Astrocyte (in vitro differentiated cells and primary cell): ENCODE measurements at regions not wholly inside any gene's neighbourhood (a gene's known extent, or its start where the extent isn't known, plus 50 kb on each side); places are given as distances from the start of the nearest gene placed in this dataset.
A peak's percentile ranks its signal among the peaks of the same experiment; 100 is the strongest.

Source experiments
- DNase-seq: peaks from one replicate; pipeline ENCODE4 v3.0.0-alpha.2; 2010; ENCODE audit warnings: low read depth
- FAIRE-seq: peaks from 2 replicates; lab custom pipeline; 2011; peaks lifted over from hg19 to GRCh38; lab: Jason Lieb, UNC
- H2AFZ ChIP-seq: 2 replicates; pipeline ENCODE4 v1.6.0; 2012; ENCODE audit warnings: low read depth, low read length, inconsistent platforms
- H3K27ac ChIP-seq: 2 replicates; pipeline ENCODE4 v1.5.1; 2011; ENCODE audit warnings: low read depth, low read length, inconsistent platforms
- H3K27me3 ChIP-seq: 2 replicates; pipeline ENCODE4 v1.6.0; 2011; ENCODE audit warnings: low read length, inconsistent platforms; ENCODE audit not compliant: insufficient read depth
- H3K36me3 ChIP-seq: 2 replicates; pipeline ENCODE4 v1.5.1; 2011; ENCODE audit warnings: low read length, inconsistent platforms; ENCODE audit not compliant: insufficient read depth
- H3K4me1 ChIP-seq: 2 replicates; pipeline ENCODE4 v1.5.1; 2011; ENCODE audit warnings: low read length, inconsistent platforms; ENCODE audit not compliant: insufficient read depth
- H3K4me2 ChIP-seq: 2 replicates; pipeline ENCODE4 v1.6.0; 2012; ENCODE audit warnings: low read length, inconsistent platforms
- H3K4me3 ChIP-seq: 2 replicates; pipeline ENCODE4 v1.5.1; 2011; ENCODE audit warnings: low read depth, mild to moderate bottlenecking, low read length, inconsistent platforms; ENCODE audit not compliant: insufficient read depth
- H3K79me2 ChIP-seq: 2 replicates; pipeline ENCODE4 v1.6.0; 2012; ENCODE audit warnings: mild to moderate bottlenecking, low read length, inconsistent platforms; ENCODE audit not compliant: insufficient read depth
- H3K9ac ChIP-seq: 2 replicates; pipeline ENCODE4 v1.6.0; 2012; ENCODE audit warnings: mild to moderate bottlenecking, low read length, inconsistent platforms
- H3K9me3 ChIP-seq: 2 replicates; pipeline ENCODE4 v1.5.1; 2012; ENCODE audit warnings: low read depth, mild to moderate bottlenecking, low read length, inconsistent platforms; ENCODE audit not compliant: insufficient read depth
- H4K20me1 ChIP-seq: 2 replicates; pipeline ENCODE4 v1.6.0; 2012; ENCODE audit warnings: low read length, inconsistent platforms; ENCODE audit not compliant: insufficient read depth
- H3K27ac Mint-ChIP-seq: one replicate; pipeline ENCODE4 v1.8.0; 2021; ENCODE audit warnings: mild to moderate bottlenecking, mixed read lengths; ENCODE audit not compliant: unreplicated experiment
- H3K27me3 Mint-ChIP-seq: one replicate; pipeline ENCODE4 v1.8.0; 2021; ENCODE audit warnings: low read depth, mixed read lengths; ENCODE audit not compliant: unreplicated experiment
- H3K36me3 Mint-ChIP-seq: one replicate; pipeline ENCODE4 v1.8.0; 2021; ENCODE audit warnings: low read depth, mixed read lengths; ENCODE audit not compliant: unreplicated experiment
- H3K4me1 Mint-ChIP-seq: one replicate; pipeline ENCODE4 v1.8.0; 2021; ENCODE audit warnings: low read depth, mixed read lengths; ENCODE audit not compliant: unreplicated experiment
- H3K4me3 Mint-ChIP-seq: one replicate; pipeline ENCODE4 v1.8.0; 2021; ENCODE audit warnings: mild to moderate bottlenecking, moderate library complexity, mixed read lengths; ENCODE audit not compliant: unreplicated experiment
- H3K9me3 Mint-ChIP-seq: one replicate; pipeline ENCODE4 v1.8.0; 2021; ENCODE audit warnings: mild to moderate bottlenecking, mixed read lengths; ENCODE audit not compliant: unreplicated experiment
- CTCF ChIP-seq: IDR thresholded peaks from 2 replicates; pipeline ENCODE4 v1.5.1; 2011; ENCODE audit warnings: low read depth, mild to moderate bottlenecking, inconsistent platforms, low read length, moderate library complexity; ENCODE audit not compliant: insufficient read depth
- EZH2 ChIP-seq: IDR thresholded peaks from 2 replicates; pipeline ENCODE4 v1.6.1; 2012; ENCODE audit warnings: mild to moderate bottlenecking, low read length, inconsistent platforms; ENCODE audit not compliant: insufficient read depth

GRCh38 chr12:75589801-75590200 lies 78.4 kb upstream of the KRR1 start:
- FAIRE-seq, result no peak
- no peaks in the 10 kb centered on the region for H3K9me3 Mint-ChIP-seq
- H3K9ac ChIP-seq, result no peak overlapping the region
- no peaks in the 10 kb centered on the region for H3K27me3 ChIP-seq
- no peak overlapping the region for H3K4me3 Mint-ChIP-seq
- H3K4me2 ChIP-seq, result no peak overlapping the region
- H3K27ac Mint-ChIP-seq, result no peak overlapping the region
- H3K4me3 ChIP-seq, result no peak overlapping the region
- peaks cover 23% of the 10 kb centered on the region for H3K4me1 Mint-ChIP-seq
- no peak for DNase-seq
- H3K4me1 ChIP-seq, result peaks cover 17% of the 10 kb centered on the region
- H3K27ac ChIP-seq, result no peak overlapping the region
- H3K79me2 ChIP-seq, result no peaks in the 10 kb centered on the region
- H4K20me1 ChIP-seq, result no peaks in the 10 kb centered on the region
- no peaks in the 10 kb centered on the region for H3K9me3 ChIP-seq
- H3K27me3 Mint-ChIP-seq, result no peaks in the 10 kb centered on the region
- no peaks in the 10 kb centered on the region for H3K36me3 Mint-ChIP-seq
- TF ChIP-seq CTCF (no peak), EZH2 (no peak)
- no peaks in the 10 kb centered on the region for H3K36me3 ChIP-seq
- H2AFZ ChIP-seq, result no peak overlapping the region

GRCh38 chr12:75587340-75588106 lies 76.1 kb upstream of the KRR1 start:
- Mint-ChIP-seq H3K9me3 (no peaks in the 10 kb centered on the region), H3K4me3 (no peak overlapping the region), H3K4me1 (peaks cover 23% of the 10 kb centered on the region), H3K36me3 (no peaks in the 10 kb centered on the region), H3K27ac (no peak overlapping the region), H3K27me3 (no peaks in the 10 kb centered on the region)
- no peaks in the 10 kb centered on the region for H3K36me3 ChIP-seq
- no peaks in the 10 kb centered on the region for H3K9me3 ChIP-seq
- no peak for FAIRE-seq
- no peaks in the 10 kb centered on the region for H3K79me2 ChIP-seq
- no peak overlapping the region for H3K27ac ChIP-seq
- H2AFZ ChIP-seq, result no peak overlapping the region
- H3K4me1 ChIP-seq, result peaks cover 19% of the 10 kb centered on the region
- H3K4me2 ChIP-seq, result no peak overlapping the region
- H3K27me3 ChIP-seq, result no peaks in the 10 kb centered on the region
- peak; percentile 31 for DNase-seq
- TF ChIP-seq EZH2 (no peak), CTCF (no peak)
- no peak overlapping the region for H3K9ac ChIP-seq
- H3K4me3 ChIP-seq, result no peak overlapping the region
- no peaks in the 10 kb centered on the region for H4K20me1 ChIP-seq

- Histone ChIP-seq H3K79me2 (no peaks in the 10 kb centered on the region), H3K4me2 (peak overlapping the region; percentile 70), H3K9me3 (no peaks in the 10 kb centered on the region), H4K20me1 (no peaks in the 10 kb centered on the region), H3K27ac (peak overlapping the region; percentile 58), H2AFZ (no peak overlapping the region), H3K4me1 (peaks cover 19% of the 10 kb centered on the region), H3K36me3 (no peaks in the 10 kb centered on the region), H3K27me3 (no peaks in the 10 kb centered on the region), H3K4me3 (peak overlapping the region; percentile 19), H3K9ac (no peak overlapping the region)
- DNase-seq (peak; percentile 83), FAIRE-seq (peak; percentile 75)
- Mint-ChIP-seq H3K4me1 (peaks cover 23% of the 10 kb centered on the region), H3K9me3 (no peaks in the 10 kb centered on the region), H3K36me3 (no peaks in the 10 kb centered on the region), H3K27me3 (no peaks in the 10 kb centered on the region), H3K27ac (peak overlapping the region; percentile 88), H3K4me3 (no peak overlapping the region)
- TF ChIP-seq EZH2, result no peak
- no peak for TF ChIP-seq CTCF
Measured at GRCh38 chr12:75585330-75585729, 73.9 kb upstream of the KRR1 start.
